Fibroblast of the aortic adventitia (primary cell): ENCODE measurements at regions not wholly inside any gene's neighbourhood (a gene's known extent, or its start where the extent isn't known, plus 50 kb on each side); places are given as distances from the start of the nearest gene placed in this dataset.
"Not testable (repeated sequence)": the region's sequence is repeated elsewhere in the genome, so short reads cannot be mapped to it uniquely, and the experiment has no call there.

Source experiments
- DNase-seq: peaks from one replicate; pipeline ENCODE4 v3.0.0-alpha.2; 2010; ENCODE audit warnings: low read depth
- H3K4me3 ChIP-seq: 2 replicates; pipeline ENCODE4 v1.5.1; 2011; ENCODE audit warnings: low read depth, mild to moderate bottlenecking, control low read depth, low read length, moderate library complexity
- CTCF ChIP-seq: IDR thresholded peaks from 2 replicates; pipeline ENCODE4 v1.5.1; 2011; ENCODE audit warnings: mild to moderate bottlenecking, low read length, control low read depth, inconsistent platforms; ENCODE audit not compliant: insufficient read depth

- H3K4me3 ChIP-seq: no peak overlapping the region
- DNase-seq: no peak
- TF ChIP-seq CTCF: no peak
Measured at GRCh38 chr13:66237411-66238062, 992.6 kb downstream of the PCDH9 start.

GRCh38 chr13:66234159-66234558, 996.0 kb downstream of the PCDH9 start:
- no peak for TF ChIP-seq CTCF
- H3K4me3 ChIP-seq: no peak overlapping the region
- no peak for DNase-seq

- H3K4me3 ChIP-seq, DNase-seq: not testable (repeated sequence)
Measured at GRCh38 chr13:66231958-66232357, 998.2 kb downstream of the PCDH9 start.

- DNase-seq: no peak
- TF ChIP-seq CTCF: no peak
- H3K4me3 ChIP-seq: no peak overlapping the region
Measured at GRCh38 chr13:66225072-66225471, 1005.1 kb downstream of the PCDH9 start.

GRCh38 chr13:66224663-66225062, 1005.5 kb downstream of the PCDH9 start:
- no peak overlapping the region for H3K4me3 ChIP-seq
- no peak for DNase-seq
- no peak for TF ChIP-seq CTCF

- DNase-seq: no peak
- TF ChIP-seq CTCF: no peak
- no peak overlapping the region for H3K4me3 ChIP-seq
Measured at GRCh38 chr13:66222926-66223325, 1007.2 kb downstream of the PCDH9 start.

- no peak for DNase-seq
- no peak for TF ChIP-seq CTCF
- no peak overlapping the region for H3K4me3 ChIP-seq
Measured at GRCh38 chr13:66222127-66222526, 1008.0 kb downstream of the PCDH9 start.
